CD14-positive monocyte (primary cell): ENCODE measurements at regions not wholly inside any gene's neighbourhood (a gene's known extent, or its start where the extent isn't known, plus 50 kb on each side); places are given as distances from the start of the nearest gene placed in this dataset.

Source experiments
- DNase-seq, 3 donors: peaks; one replicate each; pipeline ENCODE4 v3.0.0-alpha.2; 2011 to 2022
- H2AFZ ChIP-seq: 2 replicates; pipeline ENCODE4 v1.6.0; 2012; ENCODE audit warnings: mild to moderate bottlenecking, low read depth, low read length, inconsistent platforms; ENCODE audit not compliant: insufficient read depth, poor library complexity, severe bottlenecking
- H3K27ac ChIP-seq, 2 donors: 1 replicate in 1 of 2; 2 replicates in 1 of 2; pipeline ENCODE4 v1.5.1; 2012 to 2013; ENCODE audit warnings: low read length in 2 of 2, control low read depth in 1 of 2, inconsistent platforms in 1 of 2, low read depth in 1 of 2, mild to moderate bottlenecking in 1 of 2
- H3K27me3 ChIP-seq, 2 donors: one replicate each; pipeline versions ENCODE4 v1.6.0 to v1.6.1; 2011 to 2013; ENCODE audit warnings: low read length in 2 of 2; ENCODE audit not compliant: control insufficient read depth in 2 of 2, insufficient read depth in 2 of 2
- H3K36me3 ChIP-seq, 2 donors: replicated peaks in 1 of 2; 1 replicate in 1 of 2; 2 replicates in 1 of 2; pipeline versions ENCODE4 v1.5.1 to v1.6.1; 2012 to 2013; ENCODE audit warnings: low read length in 2 of 2, control low read depth in 1 of 2, inconsistent platforms in 1 of 2, mild to moderate bottlenecking in 1 of 2; ENCODE audit not compliant: insufficient read depth in 2 of 2, control insufficient read depth in 1 of 2
- H3K4me1 ChIP-seq, 2 donors: 1 replicate in 1 of 2; 2 replicates in 1 of 2; pipeline versions ENCODE4 v1.5.1 to v1.6.1; 2012 to 2013; ENCODE audit warnings: low read length in 2 of 2, control low read depth in 1 of 2, inconsistent platforms in 1 of 2, mild to moderate bottlenecking in 1 of 2, moderate library complexity in 1 of 2; ENCODE audit not compliant: insufficient read depth in 2 of 2, control insufficient read depth in 1 of 2
- H3K4me2 ChIP-seq: replicated peaks from 2 replicates; pipeline ENCODE3; 2012; ENCODE audit warnings: low read length, moderate library complexity, mild to moderate bottlenecking; ENCODE audit not compliant: poor library complexity, severe bottlenecking; ENCODE audit errors: extremely low read depth
- H3K4me3 ChIP-seq, 3 experiments: fragments of 200-600 bp in 1 of 3; sonication (generic) in 1 of 3; replicated peaks in 1 of 3; 1 replicate in 2 of 3; 2 replicates in 1 of 3; pipeline ENCODE4 v1.5.1; 2011 to 2013; ENCODE audit warnings: low read length in 3 of 3, mild to moderate bottlenecking in 3 of 3, control low read depth in 2 of 3, low read depth in 2 of 3, inconsistent platforms in 1 of 3, moderate library complexity in 1 of 3
- H3K79me2 ChIP-seq: 2 replicates; pipeline ENCODE4 v1.6.0; 2012; ENCODE audit warnings: mild to moderate bottlenecking, control low read depth, inconsistent platforms, low read length, moderate library complexity; ENCODE audit not compliant: insufficient read depth
- H3K9ac ChIP-seq: 2 replicates; pipeline ENCODE4 v1.6.0; 2017; ENCODE audit warnings: low read length, mild to moderate bottlenecking; ENCODE audit not compliant: insufficient read depth, poor library complexity, severe bottlenecking
- H3K9me3 ChIP-seq, 2 donors: replicated peaks in 1 of 2; 1 replicate in 1 of 2; 2 replicates in 1 of 2; pipeline versions ENCODE4 v1.5.1 to v1.6.1; 2012 to 2013; ENCODE audit warnings: low read length in 2 of 2, control low read depth in 1 of 2; ENCODE audit not compliant: control insufficient read depth in 1 of 2, insufficient read depth in 1 of 2
- H4K20me1 ChIP-seq: 2 replicates; pipeline ENCODE4 v1.6.0; 2012; ENCODE audit warnings: mild to moderate bottlenecking, low read length, control low read depth, moderate library complexity; ENCODE audit not compliant: insufficient read depth
- H3K27ac Mint-ChIP-seq, 7 donors: one replicate each; pipeline ENCODE4 v1.8.0; 2020; ENCODE audit warnings: mild to moderate bottlenecking in 7 of 7, mixed read lengths in 7 of 7, moderate library complexity in 6 of 7, inconsistent platforms in 2 of 7
- H3K27me3 Mint-ChIP-seq, 3 donors: one replicate each; pipeline ENCODE4 v1.8.0; 2021 to 2022; ENCODE audit warnings: low read depth in 3 of 3, mild to moderate bottlenecking in 3 of 3, mixed read lengths in 3 of 3, moderate library complexity in 3 of 3, inconsistent platforms in 1 of 3
- H3K36me3 Mint-ChIP-seq, 2 donors: one replicate each; pipeline ENCODE4 v1.8.0; 2020; ENCODE audit warnings: mixed read lengths in 2 of 2, inconsistent platforms in 1 of 2, mild to moderate bottlenecking in 1 of 2
- H3K4me1 Mint-ChIP-seq: one replicate; pipeline ENCODE4 v1.8.0; 2020; ENCODE audit warnings: mild to moderate bottlenecking, mixed read lengths
- H3K4me3 Mint-ChIP-seq, 2 donors: one replicate each; pipeline ENCODE4 v1.8.0; 2020; ENCODE audit warnings: mild to moderate bottlenecking in 2 of 2, mixed read lengths in 2 of 2, moderate library complexity in 1 of 2
- H3K9me3 Mint-ChIP-seq, 7 donors: one replicate each; pipeline ENCODE4 v1.8.0; 2020 to 2022; ENCODE audit warnings: mixed read lengths in 7 of 7, mild to moderate bottlenecking in 6 of 7, moderate library complexity in 6 of 7, inconsistent platforms in 2 of 7
- CTCF ChIP-seq: fragments of 200-600 bp; IDR thresholded peaks from one replicate; pipeline ENCODE4 v1.8.0; 2022; ENCODE audit warnings: antibody characterized with exemption, mild to moderate bottlenecking
- WGBS: methylation state at CpG from one replicate; pipeline ENCODE4 v1.1.5; 2013; ENCODE audit warnings: missing lambda C conversion rate; ENCODE audit not compliant: insufficient coverage; 5-methylcytosine and 5-hydroxymethylcytosine counted together
- intact Hi-C, 2 donors: fragments of 100-400 bp; cut with micrococcal nuclease; formaldehyde crosslinking; loops; one replicate each; pipeline versions ENCODE4 v1.15.0 to v1.15.1; 2023

GRCh38 chr13:23506071-23506806 is 64.0 kb upstream of the TNFRSF19 start:
- TF ChIP-seq CTCF: no peak

GRCh38 chr13:23506807-23507291 is 63.4 kb upstream of the TNFRSF19 start:
- Mint-ChIP-seq H3K4me3 (no peak overlapping the region), H3K9me3 (peaks cover 0 to 3% (median 0%) of the 10 kb centered on the region in 7 donors), H3K36me3 (no peaks in the 10 kb centered on the region), H3K4me1 (no peaks in the 10 kb centered on the region), H3K27me3 (peaks cover 2 to 6% (median 3%) of the 10 kb centered on the region in 3 donors), H3K27ac (no peak overlapping the region)
- Histone ChIP-seq H3K4me3 (no peak overlapping the region), H3K4me2 (no peak overlapping the region), H3K9ac (no peak overlapping the region), H3K27ac (no peak overlapping the region), H3K36me3 (no peaks in the 10 kb centered on the region), H2AFZ (no peak overlapping the region), H3K9me3 (no peaks in the 10 kb centered on the region), H4K20me1 (no peaks in the 10 kb centered on the region), H3K79me2 (no peaks in the 10 kb centered on the region), H3K27me3 (no peaks in the 10 kb centered on the region), H3K4me1 (no peaks in the 10 kb centered on the region)
- no peak for TF ChIP-seq CTCF
- intact Hi-C loops: no loop called here
- DNase-seq: no peak
- WGBS: 82% methylated on average over 8 of the region's 11 CpGs

More at GRCh38 chr13:23506071-23506806, 64.0 kb upstream of the TNFRSF19 start:
- Histone ChIP-seq H4K20me1 (no peaks in the 10 kb centered on the region), H3K36me3 (no peaks in the 10 kb centered on the region), H2AFZ (no peak overlapping the region), H3K4me2 (no peak overlapping the region), H3K27ac (no peak overlapping the region), H3K27me3 (no peaks in the 10 kb centered on the region), H3K4me3 (no peak overlapping the region), H3K4me1 (no peaks in the 10 kb centered on the region), H3K9me3 (no peaks in the 10 kb centered on the region), H3K9ac (no peak overlapping the region), H3K79me2 (no peaks in the 10 kb centered on the region)
- Mint-ChIP-seq H3K4me3 (no peak overlapping the region), H3K36me3 (no peaks in the 10 kb centered on the region), H3K9me3 (peaks cover 0 to 3% (median 0%) of the 10 kb centered on the region in 7 donors), H3K27ac (no peak overlapping the region), H3K27me3 (peaks cover 4 to 8% (median 5%) of the 10 kb centered on the region in 3 donors), H3K4me1 (no peaks in the 10 kb centered on the region)
- 80% methylated on average over 5 of the region's 8 CpGs for WGBS
- intact Hi-C loops: no loop called here
- DNase-seq: no peak
